Neural progenitor cell (in vitro differentiated cells): ENCODE measurements at regions not wholly inside any gene's neighbourhood (a gene's known extent, or its start where the extent isn't known, plus 50 kb on each side); places are given as distances from the start of the nearest gene placed in this dataset.

Source experiments
- DNase-seq: peaks from one replicate; pipeline ENCODE4 v3.0.0-alpha.2; 2016; ENCODE audit warnings: low spot score
- H2AFZ ChIP-seq: fragments of 200-600 bp; sonication (generic); replicated peaks from 2 replicates; pipeline ENCODE4 v1.6.1; 2016; ENCODE audit warnings: antibody characterized with exemption
- H3F3A ChIP-seq: fragments of 200-600 bp; sonication (generic); 2 replicates; pipeline ENCODE4 v1.6.1; 2016; ENCODE audit warnings: antibody characterized with exemption, low read depth
- H3K27ac ChIP-seq: fragments of 200-600 bp; sonication (generic); 2 replicates; pipeline ENCODE4 v1.5.1; 2016; ENCODE audit warnings: mild to moderate bottlenecking
- H3K27me3 ChIP-seq: fragments of 200-600 bp; sonication (generic); 2 replicates; pipeline ENCODE4 v1.6.1; 2016; ENCODE audit warnings: mild to moderate bottlenecking, moderate library complexity
- H3K36me3 ChIP-seq: fragments of 200-600 bp; sonication (generic); 2 replicates; pipeline ENCODE4 v1.5.1; 2016
- H3K4me1 ChIP-seq: fragments of 200-600 bp; sonication (generic); 2 replicates; pipeline ENCODE4 v1.6.1; 2016; ENCODE audit warnings: mixed run types
- H3K4me2 ChIP-seq: fragments of 200-600 bp; sonication (generic); 2 replicates; pipeline ENCODE4 v1.6.1; 2016
- H3K4me3 ChIP-seq: fragments of 200-600 bp; sonication (generic); 2 replicates; pipeline ENCODE4 v1.5.1; 2016
- H3K79me2 ChIP-seq: fragments of 200-600 bp; sonication (generic); 2 replicates; pipeline ENCODE4 v1.6.1; 2016; ENCODE audit warnings: low read depth
- H3K9ac ChIP-seq: fragments of 200-600 bp; sonication (generic); 2 replicates; pipeline ENCODE4 v1.6.1; 2016
- H3K9me3 ChIP-seq: fragments of 200-600 bp; sonication (generic); 2 replicates; pipeline ENCODE4 v1.5.1; 2016; ENCODE audit warnings: low read depth
- H4K20me1 ChIP-seq: fragments of 200-600 bp; sonication (generic); 2 replicates; pipeline ENCODE4 v1.6.1; 2016; ENCODE audit warnings: low read depth
- H3K27ac Mint-ChIP-seq: 3 replicates; pipeline ENCODE4 v1.8.0; 2021; ENCODE audit warnings: mixed read lengths
- H3K27me3 Mint-ChIP-seq: 2 replicates; pipeline ENCODE4 v1.8.0; 2022; ENCODE audit warnings: low read depth, mild to moderate bottlenecking, inconsistent platforms, moderate library complexity, mixed read lengths; ENCODE audit not compliant: insufficient read depth
- H3K36me3 Mint-ChIP-seq: 3 replicates; pipeline ENCODE4 v1.8.0; 2021; ENCODE audit warnings: mixed read lengths
- H3K4me1 Mint-ChIP-seq: 3 replicates; pipeline ENCODE4 v1.8.0; 2021; ENCODE audit warnings: mixed read lengths
- H3K4me3 Mint-ChIP-seq: 3 replicates; pipeline ENCODE4 v1.8.0; 2021; ENCODE audit warnings: mild to moderate bottlenecking, moderate library complexity, mixed read lengths
- H3K9me3 Mint-ChIP-seq: 3 replicates; pipeline ENCODE4 v1.8.0; 2020; ENCODE audit warnings: mixed read lengths
- CTCF ChIP-seq: fragments of 200-600 bp; sonication (generic); IDR thresholded peaks from 2 replicates; pipeline ENCODE4 v1.5.1; 2017; ENCODE audit warnings: antibody characterized with exemption, mild to moderate bottlenecking
- EZH2 ChIP-seq: fragments of 200-600 bp; sonication (generic); IDR thresholded peaks from 2 replicates; pipeline ENCODE4 v1.6.1; 2017; ENCODE audit warnings: antibody characterized with exemption, mild to moderate bottlenecking, moderate library complexity
- EZH2phosphoT487 ChIP-seq: fragments of 200-600 bp; sonication (generic); IDR thresholded peaks from 2 replicates; pipeline ENCODE4 v1.6.1; 2017; ENCODE audit warnings: antibody characterized with exemption

DNA sequence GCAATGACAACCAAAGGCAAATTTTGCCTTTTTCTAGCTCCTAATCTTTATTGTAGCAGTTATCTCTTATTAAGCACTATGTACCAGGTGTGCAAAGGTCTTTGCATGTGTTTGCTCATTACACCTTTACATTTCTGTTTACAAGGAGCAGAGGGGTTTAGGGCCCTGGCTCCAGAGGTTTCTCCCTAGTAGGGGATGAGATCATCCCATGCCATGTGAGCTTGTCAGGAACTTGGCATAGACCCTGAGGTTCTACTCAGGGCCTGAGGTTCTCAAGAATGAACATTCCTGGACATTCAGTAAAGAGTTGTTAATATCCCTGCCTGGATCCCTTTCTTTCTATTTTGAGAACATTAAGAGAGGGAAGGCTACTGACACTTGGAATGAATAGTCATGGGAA is 292.0 kb downstream of the RPAP3 start:
- H3K4me3 ChIP-seq, result no peak overlapping the region
- Mint-ChIP-seq H3K36me3 (no peaks in the 10 kb centered on the region), H3K27me3 (no peaks in the 10 kb centered on the region), H3K4me3 (no peak overlapping the region), H3K9me3 (peaks cover 2% of the 10 kb centered on the region), H3K4me1 (peaks cover 24% of the 10 kb centered on the region), H3K27ac (peak overlapping the region; percentile 19)
- DNase-seq, result no peak
- H3K27ac ChIP-seq, result no peak overlapping the region
- no peaks in the 10 kb centered on the region for H3K79me2 ChIP-seq
- no peaks in the 10 kb centered on the region for H3K36me3 ChIP-seq
- TF ChIP-seq CTCF (no peak), EZH2phosphoT487 (no peak), EZH2 (no peak)
- no peaks in the 10 kb centered on the region for H3K9me3 ChIP-seq
- peaks cover 3% of the 10 kb centered on the region for H3K4me1 ChIP-seq
- H3F3A ChIP-seq, result no peaks in the 10 kb centered on the region
- no peak overlapping the region for H3K9ac ChIP-seq
- H3K27me3 ChIP-seq, result no peaks in the 10 kb centered on the region
- no peaks in the 10 kb centered on the region for H4K20me1 ChIP-seq
- no peak overlapping the region for H2AFZ ChIP-seq
- H3K4me2 ChIP-seq, result no peak overlapping the region

- no peaks in the 10 kb centered on the region for H3K36me3 ChIP-seq
- H3K27ac ChIP-seq, result no peak overlapping the region
- H3K79me2 ChIP-seq, result no peaks in the 10 kb centered on the region
- H3K4me3 ChIP-seq, result no peak overlapping the region
- no peaks in the 10 kb centered on the region for H3F3A ChIP-seq
- no peaks in the 10 kb centered on the region for H4K20me1 ChIP-seq
- no peaks in the 10 kb centered on the region for H3K9me3 ChIP-seq
- no peak for DNase-seq
- Mint-ChIP-seq H3K27ac (no peak overlapping the region), H3K27me3 (no peaks in the 10 kb centered on the region), H3K4me3 (no peak overlapping the region), H3K36me3 (no peaks in the 10 kb centered on the region), H3K9me3 (peaks cover 2% of the 10 kb centered on the region), H3K4me1 (peaks cover 24% of the 10 kb centered on the region)
- H2AFZ ChIP-seq, result no peak overlapping the region
- H3K4me2 ChIP-seq, result no peak overlapping the region
- H3K4me1 ChIP-seq, result peaks cover 3% of the 10 kb centered on the region
- no peak overlapping the region for H3K9ac ChIP-seq
- no peak for TF ChIP-seq CTCF
- TF ChIP-seq EZH2phosphoT487, result no peak
- TF ChIP-seq EZH2, result no peak
- no peaks in the 10 kb centered on the region for H3K27me3 ChIP-seq
Measured at GRCh38 chr12:47412601-47413236, 293.1 kb downstream of the RPAP3 start.

GRCh38 chr12:47411966-47412365 is 293.9 kb downstream of the RPAP3 start:
- Mint-ChIP-seq H3K36me3 (no peaks in the 10 kb centered on the region), H3K27ac (no peak overlapping the region), H3K4me3 (no peak overlapping the region), H3K4me1 (peaks cover 24% of the 10 kb centered on the region), H3K9me3 (peaks cover 2% of the 10 kb centered on the region), H3K27me3 (no peaks in the 10 kb centered on the region)
- Histone ChIP-seq H3K4me3 (no peak overlapping the region), H3K27me3 (no peaks in the 10 kb centered on the region), H3K36me3 (no peaks in the 10 kb centered on the region), H3K9ac (no peak overlapping the region), H3K27ac (no peak overlapping the region), H3K4me2 (no peak overlapping the region), H4K20me1 (no peaks in the 10 kb centered on the region), H3K4me1 (peaks cover 3% of the 10 kb centered on the region), H3F3A (no peaks in the 10 kb centered on the region), H3K9me3 (no peaks in the 10 kb centered on the region), H3K79me2 (no peaks in the 10 kb centered on the region), H2AFZ (no peak overlapping the region)
- no peak for DNase-seq
- TF ChIP-seq EZH2 (no peak), EZH2phosphoT487 (no peak), CTCF (no peak)
